GM18517 (cell line): ENCODE measurements at regions not wholly inside any gene's neighbourhood (a gene's known extent, or its start where the extent isn't known, plus 50 kb on each side); places are given as distances from the start of the nearest gene placed in this dataset.

ENCODE experiments used
- ATAC-seq: cut with Tn5 transposase; IDR thresholded peaks from one replicate; pipeline ENCODE4 v1.9.1; 2021; ENCODE audit warnings: mild to moderate bottlenecking, moderate library complexity; ENCODE audit not compliant: unreplicated experiment

DNA sequence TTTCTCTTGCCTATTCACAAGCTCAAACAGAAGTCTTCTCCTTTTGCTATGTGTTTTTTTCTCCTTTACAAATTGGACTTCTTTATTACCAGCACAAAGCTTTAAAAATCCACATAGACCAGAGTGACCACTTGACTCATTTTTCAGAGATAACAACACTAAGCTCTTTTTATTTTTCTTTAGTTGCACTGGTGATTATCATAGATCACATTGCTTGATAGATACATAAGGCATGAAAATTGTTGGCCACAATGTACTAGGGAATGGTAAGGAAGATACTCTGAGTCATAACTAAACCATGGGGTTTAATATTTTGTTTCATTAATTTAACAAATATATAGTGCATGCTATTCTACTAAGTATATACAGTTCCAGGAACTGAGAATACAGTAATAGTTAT lies 159.0 kb downstream of the GASK1B start:
- ATAC-seq: no peak

DNA sequence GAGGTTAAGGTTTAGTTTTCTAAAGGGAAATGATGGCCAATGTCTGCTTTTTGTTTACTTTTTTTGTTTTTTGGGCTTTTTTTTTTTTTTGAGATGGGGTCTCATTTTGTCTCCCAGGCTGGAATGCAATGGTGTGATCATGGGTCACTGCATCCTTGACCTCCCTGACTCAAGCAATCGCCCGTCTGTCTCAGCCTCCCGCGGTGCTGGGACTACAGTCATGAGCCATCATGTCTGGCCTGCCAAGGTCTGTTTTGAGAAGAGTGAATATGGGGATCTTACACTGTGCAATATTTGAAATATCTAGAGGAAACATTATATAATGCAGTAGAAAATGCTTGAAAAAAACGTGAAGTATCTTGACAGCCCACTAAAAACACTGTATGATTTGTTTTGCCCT lies 162.5 kb downstream of the GASK1B start:
- ATAC-seq: no peak

DNA sequence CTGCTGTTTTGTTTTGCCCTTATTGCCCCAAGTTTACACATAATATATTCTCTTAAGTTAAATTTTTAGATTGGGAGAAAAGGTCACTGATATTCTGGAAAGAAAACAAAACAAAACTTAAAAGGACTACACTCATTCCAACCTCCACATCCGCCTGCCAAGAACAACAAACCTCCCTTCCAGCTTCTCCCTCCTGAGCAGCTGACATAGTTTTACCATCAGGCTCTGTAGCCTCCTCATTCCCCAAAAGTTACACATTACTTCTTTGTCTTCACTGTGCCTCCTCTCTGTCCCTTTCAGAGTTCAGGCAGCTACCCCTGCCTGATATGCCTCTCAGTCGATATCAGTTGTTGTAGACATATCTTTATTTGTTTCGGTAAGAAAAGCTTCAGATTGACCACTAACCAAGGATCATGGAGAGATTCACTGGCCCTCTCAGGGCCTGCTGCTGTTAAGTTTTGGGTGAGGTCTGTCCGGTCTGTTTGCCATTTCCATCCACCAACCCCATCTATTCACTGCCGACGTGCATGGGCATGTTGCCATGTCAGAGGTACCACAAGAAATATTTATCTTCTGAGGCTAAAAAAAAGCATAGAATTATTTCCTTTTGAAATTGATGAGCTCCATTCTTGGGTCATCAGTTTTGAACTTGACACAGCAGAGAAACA lies 164.1 kb downstream of the GASK1B start:
- no peak for ATAC-seq

DNA sequence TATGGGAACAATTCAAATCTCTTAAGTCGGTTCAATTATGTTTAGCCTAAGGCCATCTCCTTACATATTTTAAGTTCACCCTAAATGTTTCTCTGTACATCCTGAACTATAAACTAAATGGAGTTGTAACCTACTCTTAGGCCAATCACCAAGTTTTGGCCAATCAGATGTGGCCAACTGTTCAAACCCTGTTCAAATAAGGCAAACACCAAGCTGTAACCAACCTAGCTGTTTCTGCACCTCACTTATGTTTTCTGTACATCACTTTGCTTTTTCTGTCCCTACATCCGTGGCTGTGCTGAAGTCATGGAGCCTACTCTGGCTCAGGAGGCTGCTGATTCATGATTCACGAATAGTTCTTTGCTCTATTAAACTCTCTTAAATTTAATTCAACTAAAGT lies 165.3 kb downstream of the GASK1B start:
- ATAC-seq: no peak

DNA sequence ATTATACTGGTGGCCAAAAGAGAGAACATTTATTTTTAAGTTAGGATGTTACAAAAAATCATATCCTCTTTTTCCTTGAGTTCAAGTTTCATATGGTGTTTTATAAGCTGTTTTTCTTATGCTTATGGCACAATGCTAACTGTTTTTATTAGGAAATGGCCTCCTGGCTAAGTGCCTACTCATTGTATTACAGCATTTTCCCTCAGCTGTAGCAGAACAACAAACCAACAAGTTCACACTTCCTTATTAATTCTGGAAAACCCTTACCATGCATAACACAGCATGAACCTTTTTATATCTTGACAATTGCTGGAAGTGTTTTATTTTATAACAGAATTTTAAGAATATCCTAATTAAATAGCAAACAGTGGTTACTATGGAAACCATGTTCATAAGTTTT lies 165.8 kb downstream of the GASK1B start:
- ATAC-seq: no peak

- no peak for ATAC-seq
Observed at GRCh38 chr4:158005021-158005420, 167.8 kb downstream of the GASK1B start.

DNA sequence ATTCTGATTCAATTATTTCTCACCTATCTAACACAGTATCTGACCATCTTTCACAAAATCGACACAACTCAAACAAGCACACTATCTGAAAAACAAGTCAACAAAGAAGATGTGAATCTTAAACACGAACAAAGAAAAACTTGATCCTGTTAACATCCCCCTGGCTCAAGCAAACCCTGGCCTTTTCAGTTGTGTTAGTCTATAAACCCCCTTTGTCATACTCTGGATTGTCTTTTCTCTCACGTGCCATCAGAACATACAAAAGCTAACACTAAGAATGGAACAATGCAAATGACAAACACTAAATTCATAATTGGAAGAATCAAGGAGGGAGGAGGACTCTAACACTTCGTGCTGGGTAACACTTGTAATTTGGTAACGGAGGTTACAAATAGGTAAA lies 168.7 kb downstream of the GASK1B start:
- ATAC-seq: no peak

DNA sequence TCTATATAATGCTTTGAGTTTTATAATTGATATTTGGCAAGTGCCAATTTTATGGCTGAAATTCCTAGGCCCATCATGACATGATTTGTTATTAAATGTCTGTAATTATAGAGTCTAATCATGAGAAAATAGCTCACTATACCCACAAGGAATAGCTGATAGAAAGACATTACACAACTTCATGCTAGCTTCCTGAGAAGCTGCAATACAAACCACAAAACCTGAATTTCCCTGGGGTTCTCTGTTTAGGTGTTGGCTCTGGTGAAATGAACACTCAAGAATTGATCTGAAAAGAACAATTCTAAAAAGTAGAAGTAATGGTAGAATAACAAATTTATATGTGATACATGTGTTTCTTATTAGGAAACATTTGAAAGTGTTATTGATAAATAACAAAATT lies 169.6 kb downstream of the GASK1B start:
- no peak for ATAC-seq

- no peak for ATAC-seq
Observed at GRCh38 chr4:158002173-158002572, 170.7 kb downstream of the GASK1B start.

- no peak for ATAC-seq
Observed at GRCh38 chr4:158001756-158002155, 171.1 kb downstream of the GASK1B start.

- no peak for ATAC-seq
Observed at GRCh38 chr4:157999723-158000122, 173.1 kb downstream of the GASK1B start.

GRCh38 chr4:157997296-157997695 lies 175.5 kb downstream of the GASK1B start:
- ATAC-seq: no peak

DNA sequence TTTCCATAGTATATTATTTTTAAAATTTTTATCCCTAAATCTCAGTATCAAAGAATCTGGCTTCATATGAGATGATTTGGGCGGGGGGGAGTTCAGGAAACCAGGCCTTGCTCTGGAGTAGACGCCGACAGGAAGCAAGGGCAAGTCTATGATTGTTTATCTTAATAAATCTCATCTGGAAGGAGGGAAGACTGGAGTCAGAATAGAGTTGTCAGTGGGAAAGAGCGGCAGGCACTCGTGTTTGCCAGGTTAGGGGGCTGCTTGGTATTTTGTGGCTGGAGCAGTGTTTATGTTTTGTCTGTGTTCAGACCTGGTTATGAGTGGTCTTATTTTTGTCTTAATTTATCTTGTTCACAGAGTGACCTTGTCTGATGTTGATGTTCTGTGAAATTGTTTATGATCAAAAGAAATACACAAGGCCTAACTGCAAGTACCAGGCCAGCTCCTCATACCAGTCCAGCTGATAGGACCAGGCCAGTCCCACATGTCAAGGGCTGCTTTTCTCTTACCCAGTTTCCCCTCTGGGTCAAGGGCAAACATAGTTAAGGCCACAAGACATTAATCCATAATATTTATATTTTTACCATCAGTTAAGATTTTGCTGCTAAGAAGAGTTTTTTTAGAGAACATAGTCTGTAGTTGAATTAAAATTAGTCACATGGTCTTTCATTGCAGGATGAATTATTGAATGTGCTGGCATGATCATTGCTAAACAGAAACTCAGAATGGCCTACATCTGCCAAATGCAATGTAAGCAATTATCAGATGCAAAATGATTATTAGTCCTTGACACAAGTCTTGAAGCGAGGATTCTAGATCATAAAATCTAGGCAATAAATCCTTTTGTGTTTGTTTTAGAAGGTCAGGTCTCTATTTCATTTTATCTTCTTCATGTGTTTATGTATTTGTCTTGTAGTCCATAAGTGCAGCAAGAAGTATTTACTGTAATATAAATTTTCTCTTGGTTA lies 176.5 kb downstream of the GASK1B start:
- no peak for ATAC-seq

- no peak for ATAC-seq
Observed at GRCh38 chr4:157994863-157995262, 178.0 kb downstream of the GASK1B start.

GRCh38 chr4:157992948-157993839 lies 179.6 kb downstream of the GASK1B start:
- ATAC-seq: no peak

- peak; percentile 63 for ATAC-seq
Observed at GRCh38 chr4:157992038-157992705, 180.7 kb downstream of the GASK1B start.

DNA sequence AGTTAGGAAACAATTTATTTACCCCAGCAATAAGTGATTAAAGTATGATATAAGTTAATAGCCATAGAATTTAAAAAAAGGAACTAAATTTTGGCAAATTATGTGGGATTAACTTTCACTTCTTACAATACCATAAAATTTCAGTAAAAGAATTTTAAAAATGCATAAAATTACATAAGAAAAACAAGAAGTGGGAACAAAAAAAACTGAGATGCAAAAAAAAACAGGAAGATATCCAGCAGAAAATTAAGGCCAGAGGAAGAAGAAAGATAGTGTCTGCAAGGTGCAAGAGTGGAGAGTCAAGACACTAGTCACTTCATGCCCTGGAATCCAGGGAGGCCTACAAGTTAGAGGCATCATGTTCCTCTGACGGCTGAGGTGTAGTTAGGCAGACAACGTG lies 184.2 kb downstream of the GASK1B start:
- no peak for ATAC-seq

GRCh38 chr4:157984285-157984911 lies 188.4 kb downstream of the GASK1B start:
- no peak for ATAC-seq

DNA sequence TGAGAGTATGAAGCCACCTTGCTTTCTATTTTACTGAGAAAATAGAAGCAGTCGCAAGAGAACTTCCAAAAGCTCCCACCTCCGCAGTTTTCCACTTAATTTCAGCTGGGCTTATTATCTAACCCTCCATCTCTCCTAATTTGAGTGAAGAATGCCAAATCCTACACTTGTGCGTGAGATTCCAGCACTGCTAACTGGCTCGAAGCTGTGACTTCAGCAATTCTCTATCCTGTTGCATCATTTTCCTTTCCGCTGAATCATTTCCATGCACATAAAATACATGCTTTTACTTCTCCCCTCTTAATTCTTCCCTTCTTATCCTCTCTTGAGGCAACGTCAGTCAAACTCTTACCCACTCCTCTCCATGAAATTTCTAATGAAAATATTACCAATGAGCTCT lies 189.5 kb downstream of the GASK1B start:
- no peak for ATAC-seq

DNA sequence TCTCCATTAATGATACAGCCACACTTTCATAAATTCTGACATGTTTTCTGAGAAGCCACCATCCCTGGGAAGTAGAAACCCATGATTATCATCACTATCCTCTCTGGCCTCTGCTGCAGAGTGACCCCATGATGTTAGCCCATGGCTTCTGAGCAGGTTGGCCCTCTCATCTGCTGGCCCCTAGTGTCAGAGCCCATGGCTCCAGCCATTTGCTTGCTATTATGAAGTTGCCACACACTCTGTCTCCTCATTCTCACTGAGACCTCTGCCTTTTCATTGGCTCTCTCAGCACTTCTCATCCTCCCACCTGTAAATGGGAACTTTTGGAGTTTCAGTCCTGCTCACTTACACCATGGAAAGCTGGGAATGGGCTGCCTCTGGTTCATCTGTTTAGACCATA lies 192.7 kb downstream of the GASK1B start:
- ATAC-seq: no peak
